HG02938 (cell line): ENCODE measurements at regions not wholly inside any gene's neighbourhood (a gene's known extent, or its start where the extent isn't known, plus 50 kb on each side); places are given as distances from the start of the nearest gene placed in this dataset.
"Not testable (repeated sequence)": the region's sequence is repeated elsewhere in the genome, so short reads cannot be mapped to it uniquely, and the experiment has no call there.

Experiments used
- ATAC-seq: cut with Tn5 transposase; IDR thresholded peaks from one replicate; pipeline ENCODE4 v1.9.1; 2021; ENCODE audit warnings: mild to moderate bottlenecking, moderate library complexity; ENCODE audit not compliant: unreplicated experiment

DNA sequence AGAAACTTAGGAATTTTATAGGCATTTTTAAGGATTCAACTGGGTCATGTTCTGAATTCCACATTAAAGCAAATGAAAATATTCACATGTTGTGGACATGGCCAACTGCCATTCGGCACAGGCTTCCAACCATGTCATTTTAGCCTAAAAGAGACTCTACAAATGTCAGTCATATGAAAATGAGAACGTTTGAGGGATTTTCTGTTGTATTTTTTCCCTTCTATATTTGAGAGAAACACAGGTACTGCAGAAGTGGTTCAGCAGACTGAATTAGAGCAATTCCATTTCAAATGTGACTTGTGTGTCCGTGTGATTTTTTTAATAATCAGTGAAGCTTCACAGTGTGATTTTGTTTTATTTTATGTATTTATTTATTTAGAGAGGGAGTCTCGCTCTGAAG lies 124.3 kb downstream of the TP53TG3F start:
- not testable (repeated sequence) for ATAC-seq

DNA sequence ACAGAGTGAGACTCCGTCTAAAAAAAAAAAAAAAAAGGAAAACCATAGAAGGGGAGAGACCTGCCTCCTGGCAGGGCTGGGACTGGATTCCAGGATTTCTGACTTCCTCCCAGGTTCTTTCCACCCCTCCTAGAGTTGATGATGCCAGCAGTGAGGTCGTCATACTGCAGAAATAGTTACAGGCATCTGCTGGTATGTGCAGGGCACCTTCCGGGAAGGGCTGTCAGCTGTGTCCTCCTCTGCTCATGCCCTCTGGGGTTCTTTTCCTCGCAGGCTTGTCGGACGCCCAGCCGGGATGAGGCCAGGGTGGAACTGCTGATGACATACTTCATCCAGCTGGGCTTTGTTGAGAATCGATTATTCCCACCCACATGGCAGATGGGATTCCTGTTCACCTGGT lies 129.2 kb downstream of the TP53TG3F start:
- ATAC-seq, result not testable (repeated sequence)

DNA sequence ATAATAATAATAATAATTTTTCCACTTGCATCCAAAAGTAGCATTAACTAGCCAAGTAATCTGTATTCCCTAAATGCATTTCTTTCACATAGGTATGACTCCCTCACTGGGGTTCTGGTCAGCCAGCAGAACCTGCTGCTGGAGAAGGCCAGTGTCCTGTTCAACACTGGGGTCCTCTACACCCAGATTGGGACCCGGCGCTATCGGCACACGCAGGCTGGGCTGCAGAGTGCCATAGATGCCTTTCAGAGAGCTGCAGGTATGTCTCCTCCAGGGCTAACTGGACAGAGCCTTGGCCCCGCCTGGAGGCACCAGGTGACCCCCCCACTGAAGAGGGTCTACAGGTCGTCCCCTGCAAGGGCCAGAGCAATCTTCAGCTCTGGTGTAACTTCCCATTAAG lies 133.9 kb downstream of the TP53TG3F start:
- ATAC-seq, result not testable (repeated sequence)

DNA sequence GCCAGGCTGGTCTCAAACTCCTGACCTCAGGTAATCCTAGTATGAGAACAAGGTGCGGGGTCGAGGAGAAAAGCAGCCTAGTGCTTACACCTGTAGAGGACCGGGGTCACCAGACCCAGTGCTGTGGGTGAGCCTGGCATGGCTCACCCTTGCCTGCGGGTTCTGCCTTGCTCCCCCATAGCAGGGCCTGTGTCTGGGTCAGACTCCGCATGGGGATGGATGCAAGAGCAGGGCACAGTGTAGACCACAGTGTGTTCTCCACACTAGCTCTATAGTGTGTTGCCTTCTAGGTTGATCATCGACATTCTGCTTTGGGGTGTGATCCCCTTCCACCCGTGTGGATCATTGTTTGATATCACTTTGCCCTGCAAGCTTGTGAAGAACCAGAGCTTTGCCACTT lies 135.7 kb downstream of the TP53TG3F start:
- ATAC-seq, result not testable (repeated sequence)

DNA sequence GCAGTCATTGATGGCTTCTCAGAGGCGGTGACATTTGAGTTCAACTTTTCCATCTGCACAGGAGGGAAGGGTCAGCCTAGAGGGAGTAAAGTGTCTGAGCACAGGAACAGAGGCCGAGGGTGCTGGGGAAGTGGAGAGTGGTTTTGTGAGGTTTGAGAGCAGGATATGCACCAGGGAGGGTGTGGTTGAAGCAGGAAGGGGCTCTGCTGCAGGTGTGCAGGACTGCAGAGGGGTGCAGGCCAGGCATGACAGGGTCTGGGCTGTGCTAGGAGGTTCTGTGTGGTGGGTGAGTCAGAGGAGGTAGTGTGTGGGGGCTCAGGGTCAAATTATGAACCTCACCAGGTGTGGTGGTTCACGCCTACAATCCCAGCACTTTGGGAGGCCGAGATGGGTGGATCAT lies 141.6 kb downstream of the TP53TG3F start:
- ATAC-seq, result peak; percentile 42

DNA sequence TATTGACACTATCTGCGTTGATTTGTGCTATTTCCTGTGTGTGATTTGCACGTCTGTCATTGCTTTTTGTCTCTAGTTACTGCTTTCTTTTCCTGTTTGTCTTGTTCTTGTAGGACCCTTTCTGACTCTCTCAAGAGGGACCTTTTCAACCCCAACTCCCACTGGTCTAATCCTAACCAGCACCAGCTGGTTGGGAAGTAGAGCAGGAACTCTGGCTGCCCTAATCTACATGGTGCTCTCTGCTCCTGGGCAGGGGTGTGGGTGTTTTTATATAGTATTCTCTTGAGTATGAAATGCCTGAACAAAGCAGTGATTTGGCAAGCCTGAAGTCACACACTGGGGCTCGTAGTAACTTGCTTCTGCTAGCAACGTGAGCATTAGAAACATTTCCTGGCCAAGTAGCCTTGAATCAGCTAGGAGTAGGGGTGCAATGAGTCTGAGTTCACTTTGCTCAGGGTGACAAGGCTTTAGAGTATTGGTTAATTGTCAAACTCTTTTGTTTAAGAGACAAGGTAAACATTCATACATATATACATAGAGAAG lies 164.2 kb downstream of the TP53TG3F start:
- not testable (repeated sequence) for ATAC-seq

DNA sequence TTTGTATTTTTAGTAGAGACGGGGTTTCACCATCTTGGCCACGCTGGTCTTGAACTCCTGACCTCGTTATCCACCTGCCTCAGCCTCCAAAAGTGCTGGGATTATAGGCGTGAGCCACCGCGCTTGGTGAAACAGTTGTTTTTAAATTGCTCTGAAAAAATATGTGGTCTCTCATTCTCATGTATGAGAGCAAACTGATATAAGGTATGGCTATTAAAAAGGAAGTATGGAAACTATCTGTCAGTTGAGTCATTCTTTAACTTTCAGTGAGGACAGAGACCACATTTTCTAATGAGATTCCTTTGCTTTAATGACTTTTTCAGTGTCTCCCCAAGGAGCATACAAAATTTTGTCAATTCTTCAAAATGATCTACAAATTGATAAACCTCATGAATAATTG lies 169.5 kb downstream of the TP53TG3F start:
- not testable (repeated sequence) for ATAC-seq

DNA sequence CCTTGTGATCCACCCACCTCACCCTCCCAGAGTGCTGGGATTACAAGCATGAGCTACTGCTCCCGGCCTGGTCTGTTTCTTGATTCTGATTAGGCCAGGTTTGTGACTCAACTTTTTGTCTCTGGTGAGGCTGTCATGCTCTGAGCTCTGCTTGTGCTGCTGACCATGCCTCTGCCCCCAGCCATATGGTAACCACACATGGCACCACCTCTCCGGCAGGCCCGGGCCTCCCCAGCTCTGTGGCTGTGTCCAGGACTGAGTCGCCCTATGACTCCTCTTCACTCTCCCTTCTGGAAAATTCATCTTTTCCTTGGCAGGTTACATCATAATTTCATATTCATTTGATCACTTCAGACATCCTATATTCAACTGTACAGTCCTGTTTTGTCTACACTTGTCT lies 172.3 kb downstream of the TP53TG3F start:
- not testable (repeated sequence) for ATAC-seq

DNA sequence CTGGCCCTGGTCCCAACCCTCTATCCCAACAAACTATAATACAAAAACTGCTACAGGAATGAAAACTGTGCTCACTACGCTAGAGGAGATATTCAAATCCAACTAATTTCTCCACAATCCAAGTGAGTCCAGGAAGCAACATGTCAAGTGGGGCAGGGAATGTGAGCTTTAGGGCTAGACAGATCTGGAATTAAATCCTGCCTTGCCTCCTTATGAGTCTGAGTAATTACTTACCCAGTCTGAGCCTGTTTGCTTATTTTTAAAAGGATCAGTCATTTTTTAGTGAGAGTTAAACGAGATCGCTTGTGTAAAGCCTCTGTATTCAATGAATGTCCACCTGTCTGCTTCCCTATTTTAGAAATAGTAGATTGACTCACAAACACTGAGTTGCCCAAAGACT lies 174.6 kb downstream of the TP53TG3F start:
- ATAC-seq, result not testable (repeated sequence)

DNA sequence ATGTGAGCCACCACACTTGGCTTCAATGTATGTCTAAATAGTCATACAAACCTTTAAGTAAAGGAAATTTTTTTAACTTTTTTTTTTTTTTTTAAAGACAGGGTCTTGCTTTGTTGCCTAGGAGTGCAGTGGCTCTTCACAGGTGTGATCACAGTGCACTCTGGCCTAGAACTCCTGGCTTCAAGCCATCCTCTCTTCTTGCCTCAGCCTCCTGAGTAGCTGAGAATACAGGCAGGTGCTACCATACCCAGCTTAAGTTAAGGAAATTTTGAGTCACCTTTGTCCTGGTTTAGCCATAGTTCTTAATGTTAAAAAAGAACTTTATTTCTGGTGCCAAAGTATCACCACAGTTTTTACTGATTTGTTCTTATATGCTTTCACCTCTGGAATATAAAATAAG lies 177.3 kb downstream of the TP53TG3F start:
- not testable (repeated sequence) for ATAC-seq

DNA sequence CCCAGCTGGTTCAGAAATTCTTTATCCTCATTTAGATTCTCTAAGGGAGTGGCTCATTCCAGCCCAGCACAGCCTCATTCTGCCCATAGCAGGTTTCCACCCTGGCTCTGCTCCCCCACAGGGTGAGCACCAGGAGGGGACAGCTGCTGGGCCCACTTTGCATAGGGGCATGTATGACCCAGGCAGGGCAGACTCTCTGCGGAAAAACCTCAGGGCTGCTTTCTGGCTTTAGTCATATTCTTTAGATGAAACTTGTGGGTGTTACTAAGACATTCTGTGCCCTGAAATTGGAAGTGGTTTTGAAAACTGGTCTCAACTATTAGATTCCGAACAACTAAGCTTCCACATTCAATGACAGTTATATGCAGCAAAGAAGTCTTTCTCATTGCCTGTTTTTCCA lies 183.9 kb downstream of the TP53TG3F start:
- peak; percentile 71 for ATAC-seq

DNA sequence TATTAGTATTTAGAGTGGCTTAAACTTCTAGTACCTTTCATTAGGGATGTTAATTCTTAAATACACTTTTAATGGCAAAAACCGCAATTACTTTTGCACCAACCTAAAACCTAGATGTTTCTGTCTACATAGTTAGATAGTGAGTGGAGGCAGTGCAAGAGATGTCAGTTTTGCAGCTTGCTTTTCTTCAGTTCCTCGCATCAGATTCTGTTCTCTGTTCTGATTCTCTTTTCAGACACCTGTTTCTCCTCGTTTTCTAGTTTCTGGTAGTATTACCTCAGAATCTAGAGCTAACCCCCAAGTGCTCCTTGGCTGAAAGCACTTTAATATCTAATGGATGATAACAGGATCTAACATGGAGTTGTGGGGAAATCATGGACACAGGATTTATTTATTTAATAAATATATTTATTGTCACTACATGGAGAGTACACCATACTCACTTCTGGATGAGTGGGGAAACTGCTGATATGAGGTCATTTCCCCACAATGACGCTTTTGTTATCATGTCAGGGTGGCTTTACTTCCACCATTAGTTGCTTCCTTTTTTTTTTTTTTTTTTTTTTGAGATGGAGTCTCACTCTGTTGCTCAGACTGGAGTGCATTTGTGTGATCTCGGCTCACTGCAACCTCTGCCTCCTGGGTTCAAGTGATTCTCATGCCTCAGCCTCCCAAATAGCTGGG lies 184.4 kb downstream of the TP53TG3F start:
- not testable (repeated sequence) for ATAC-seq

DNA sequence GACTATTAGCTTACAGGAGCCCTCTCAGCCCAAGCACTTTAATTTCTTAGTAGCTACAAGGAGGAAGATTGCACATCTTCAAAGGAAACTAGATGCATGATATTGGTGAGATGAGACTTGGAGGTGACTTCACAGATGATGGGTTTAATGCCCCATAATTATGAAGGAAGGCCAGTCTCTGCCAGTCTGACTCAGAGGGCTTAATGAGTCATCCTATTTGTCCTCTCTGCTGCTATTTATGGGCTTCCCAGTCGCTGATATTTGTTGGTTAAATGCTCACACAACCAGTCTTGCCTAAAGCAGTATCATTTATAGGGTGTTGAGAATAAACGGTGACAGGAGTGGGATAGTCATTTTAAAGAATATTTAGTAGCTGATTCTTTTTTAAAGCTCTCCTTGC lies 187.0 kb downstream of the TP53TG3F start:
- ATAC-seq, result not testable (repeated sequence)

DNA sequence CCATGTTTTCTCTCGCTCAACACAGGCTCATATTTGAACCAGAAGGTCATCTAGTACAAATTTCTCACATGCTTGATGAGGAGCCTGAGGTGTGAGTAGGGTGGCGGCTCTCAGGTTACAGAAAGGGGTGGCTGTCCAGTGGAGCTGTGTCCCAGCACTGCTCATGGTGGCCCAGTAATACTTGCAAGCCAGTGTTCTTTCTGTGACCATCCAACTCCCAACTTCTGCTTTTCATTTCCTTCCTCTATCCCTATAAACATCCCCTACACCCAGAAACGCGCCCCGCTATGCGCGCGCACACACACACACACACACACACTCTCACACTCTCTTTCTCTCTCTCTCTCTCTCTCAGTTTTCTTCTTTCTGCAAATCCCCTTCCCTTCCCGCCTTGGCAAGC lies 196.3 kb downstream of the TP53TG3F start:
- ATAC-seq, result not testable (repeated sequence)

DNA sequence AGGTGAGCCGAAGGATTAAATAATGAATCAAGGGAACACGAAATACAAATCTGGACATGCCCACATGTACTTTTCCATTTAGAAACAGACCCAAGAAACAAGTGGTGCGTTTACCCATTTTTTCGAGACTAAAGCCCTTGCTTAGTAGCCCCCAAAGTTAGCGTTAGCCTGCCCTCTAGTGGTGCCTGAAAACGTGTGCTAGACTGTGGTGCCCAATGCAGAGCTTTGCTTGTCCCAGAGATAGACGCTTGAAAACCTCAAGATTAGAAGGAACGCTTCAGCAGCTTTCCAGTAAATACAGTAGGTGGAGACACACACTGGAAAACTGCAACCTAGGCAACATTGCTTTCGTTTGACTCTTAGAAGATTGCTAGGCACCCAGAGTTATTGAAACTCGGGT lies 197.0 kb downstream of the TP53TG3F start:
- peak; percentile 58 for ATAC-seq

DNA sequence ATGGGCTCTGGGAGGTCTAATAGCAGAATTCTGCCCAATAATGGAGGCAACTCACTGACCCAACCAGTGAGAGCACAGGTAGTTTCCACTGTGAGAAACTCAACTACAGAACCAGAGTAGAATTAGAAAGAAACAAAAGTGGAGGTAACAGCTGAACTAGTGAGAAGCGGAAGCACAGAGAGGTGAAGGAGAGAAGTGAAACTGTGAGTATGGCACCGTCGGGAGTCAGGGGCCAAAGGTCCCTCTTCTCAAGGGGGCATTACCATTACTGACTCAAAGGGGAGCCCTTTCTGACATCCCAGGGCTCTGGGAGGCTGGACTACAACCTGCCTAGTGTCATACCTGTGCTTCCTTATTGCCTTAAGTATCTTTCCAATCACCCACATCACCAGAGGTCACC lies 198.3 kb downstream of the TP53TG3F start:
- peak; percentile 65 for ATAC-seq

DNA sequence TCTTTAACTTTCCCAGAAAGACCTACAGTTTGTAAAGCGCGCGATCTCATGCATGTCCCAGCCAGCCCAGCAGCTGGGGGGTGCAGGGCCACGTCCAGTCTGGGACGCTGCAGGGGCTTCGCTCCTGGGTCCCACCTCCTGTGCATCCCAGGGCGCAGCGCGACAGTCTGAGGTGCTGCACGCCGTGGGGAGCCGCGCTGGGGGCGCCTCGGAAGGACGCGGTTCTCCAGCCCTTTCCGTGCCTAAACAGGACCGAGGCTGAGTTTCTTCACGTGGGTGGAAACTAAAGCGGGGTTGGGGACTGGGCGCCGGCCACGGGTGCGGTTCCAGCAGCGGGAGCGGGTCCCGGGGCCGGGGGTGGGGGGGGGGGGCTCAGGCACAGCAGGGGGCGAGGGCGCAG lies 221.4 kb downstream of the TP53TG3F start:
- not testable (repeated sequence) for ATAC-seq

DNA sequence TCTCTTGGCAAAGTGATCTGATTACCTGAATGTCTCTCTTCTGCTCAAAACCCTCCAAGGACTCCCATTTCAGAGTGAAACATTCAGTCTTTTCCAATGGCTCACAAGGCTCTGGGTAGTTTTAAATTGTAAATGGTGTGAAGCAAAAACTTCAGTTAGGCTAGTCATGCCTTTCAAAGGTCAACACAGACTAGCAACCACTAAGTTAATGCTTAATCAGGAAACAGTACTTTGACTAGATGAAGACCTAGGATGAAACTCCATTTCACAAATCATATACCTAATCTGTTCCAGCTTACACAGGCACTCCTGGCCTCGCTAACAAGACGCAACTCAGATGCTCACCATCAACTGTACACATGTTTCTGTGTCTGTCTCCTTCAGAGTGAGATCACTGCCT lies 240.9 kb downstream of the TP53TG3F start:
- ATAC-seq, result not testable (repeated sequence)

DNA sequence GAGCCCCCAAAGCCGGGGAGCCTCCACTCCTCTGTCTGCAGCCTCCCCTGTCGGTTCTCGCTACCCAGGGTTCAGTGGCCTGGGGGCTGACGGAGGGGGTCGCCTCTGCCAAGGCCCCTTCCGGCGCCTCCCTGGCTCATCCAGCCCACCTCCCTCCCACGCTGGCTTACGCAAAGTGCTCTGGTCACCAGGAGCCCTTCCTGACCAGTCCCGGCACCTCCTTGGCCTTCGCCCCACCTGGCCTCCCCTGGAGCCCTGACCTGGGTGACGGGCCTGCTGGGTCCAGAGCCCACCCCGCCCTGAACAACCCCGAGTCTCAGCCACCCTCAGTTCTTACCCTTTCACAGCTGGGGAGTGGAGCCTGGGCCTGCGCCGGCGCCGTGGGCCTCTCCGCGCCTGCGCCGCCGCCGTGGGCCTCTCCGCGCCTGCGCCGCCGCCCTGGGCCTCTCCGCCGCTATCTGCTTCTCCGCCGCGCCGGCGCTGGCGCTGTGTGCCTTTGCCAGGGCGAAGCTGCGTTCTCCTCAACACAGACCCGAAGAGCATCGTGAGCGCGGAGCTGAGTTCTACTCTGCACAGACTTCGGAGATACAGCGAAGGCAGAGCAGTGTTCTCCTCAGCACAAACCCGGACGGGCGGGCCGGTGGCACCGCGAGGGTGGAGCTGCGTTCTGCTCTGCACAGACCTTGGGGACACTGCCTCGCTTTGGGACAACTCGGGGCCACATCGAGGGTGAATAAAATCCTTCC lies 247.6 kb downstream of the TP53TG3F start:
- not testable (repeated sequence) for ATAC-seq

DNA sequence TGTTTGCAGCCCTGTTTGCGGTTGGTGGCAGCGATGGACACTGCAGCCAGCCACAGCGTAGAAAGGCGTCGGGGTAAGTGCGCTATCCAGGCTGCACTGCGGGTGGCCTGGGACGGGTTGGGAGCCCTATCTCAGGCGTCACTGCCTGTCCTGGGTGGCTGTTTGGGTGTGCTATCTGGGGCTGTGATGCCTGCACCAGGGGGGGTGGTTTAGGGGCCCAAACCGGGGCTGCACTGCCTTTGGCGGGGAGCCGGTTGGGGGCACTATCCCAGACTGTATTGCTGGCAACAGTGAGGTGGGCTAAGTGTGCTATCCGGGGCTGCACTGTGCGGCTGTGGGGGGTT lies 248.2 kb downstream of the TP53TG3F start:
- not testable (repeated sequence) for ATAC-seq

DNA sequence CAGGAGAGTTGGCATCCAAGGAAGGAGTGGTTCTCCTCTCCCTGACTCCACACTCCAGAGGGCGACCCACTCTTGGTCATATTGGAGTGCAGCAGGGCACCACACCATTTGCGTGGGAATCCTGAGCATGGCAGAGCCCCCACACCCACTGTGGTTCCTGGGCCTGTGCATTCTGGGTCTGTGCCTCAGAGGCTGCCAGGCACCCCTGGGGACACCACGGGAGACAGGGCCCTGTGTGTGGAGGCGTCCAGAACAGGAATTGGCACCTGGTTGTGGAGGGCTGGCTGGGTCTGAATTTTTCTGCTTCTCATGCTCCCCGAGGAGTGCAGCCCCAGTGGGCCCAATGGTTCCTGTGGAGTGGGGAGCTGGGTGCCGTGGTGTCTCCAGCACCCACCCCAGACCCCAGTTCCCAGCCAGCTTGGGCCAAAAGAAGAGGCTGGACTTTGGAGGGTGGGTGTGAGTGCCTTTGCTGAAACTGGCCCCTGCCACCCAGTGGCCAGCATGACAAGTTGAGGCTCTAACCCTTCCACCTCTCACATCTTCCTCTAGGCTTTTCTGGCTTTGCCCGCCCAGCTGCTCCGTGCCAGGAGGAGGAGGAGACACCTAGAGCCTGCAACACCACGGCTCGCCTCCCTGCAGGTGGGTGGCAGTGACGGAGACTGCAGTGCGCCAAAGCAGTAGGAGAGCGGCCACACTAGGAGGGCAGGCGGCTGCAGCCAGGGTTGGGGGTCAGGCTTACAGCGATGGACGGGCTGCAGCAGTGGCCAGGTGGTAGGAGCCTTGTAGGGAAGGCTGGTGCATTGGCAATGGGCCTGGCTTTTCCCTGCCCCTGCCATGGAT lies 250.7 kb downstream of the TP53TG3F start:
- not testable (repeated sequence) for ATAC-seq
